Right renal cortex interstitium (tissue), 3 donors: ENCODE measurements at regions not wholly inside any gene's neighbourhood (a gene's known extent, or its start where the extent isn't known, plus 50 kb on each side); places are given as distances from the start of the nearest gene placed in this dataset.
"Not testable (repeated sequence)": the region's sequence is repeated elsewhere in the genome, so short reads cannot be mapped to it uniquely, and the experiment has no call there.

Experiments used
- DNase-seq, 3 donors: peaks; one replicate each; pipeline ENCODE4 v3.0.0-alpha.2; 2013; ENCODE audit warnings: low read depth in 3 of 3, low spot score in 2 of 3

- DNase-seq = no peak
Measured at GRCh38 chr22:22716136-22716665, 71.8 kb downstream of the GGTLC2 start.

DNA sequence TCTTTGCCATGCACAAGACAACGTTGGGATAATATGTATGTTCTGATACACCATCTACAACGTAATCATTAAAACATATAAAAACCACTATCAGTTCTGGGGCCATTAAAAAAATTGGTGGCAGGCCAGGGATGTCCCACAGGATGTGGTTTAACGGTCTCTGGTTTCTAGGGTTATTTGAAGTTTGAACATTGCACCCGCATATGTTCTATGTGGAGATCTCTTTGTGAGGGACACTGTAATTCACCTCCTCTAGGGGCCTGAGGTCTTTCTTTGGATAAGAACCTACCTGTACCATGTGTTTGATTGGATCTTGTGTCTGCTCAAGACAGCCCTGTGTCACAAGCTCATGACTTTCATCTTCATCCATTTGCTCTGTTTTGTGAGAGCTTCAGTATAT, 73.2 kb downstream of the GGTLC2 start:
- no peak for DNase-seq

- DNase-seq = peak in 1 of 3 donors; percentile 6
Measured at GRCh38 chr22:22720201-22720723, 75.8 kb downstream of the GGTLC2 start.

- no peak for DNase-seq
Measured at GRCh38 chr22:22720724-22721261, 76.4 kb downstream of the GGTLC2 start.

GRCh38 chr22:22721681-22722354, 77.4 kb downstream of the GGTLC2 start:
- peak in 1 of 3 donors; percentile 12 for DNase-seq

GRCh38 chr22:22728382-22728781, 84.0 kb downstream of the GGTLC2 start:
- no peak for DNase-seq

DNA sequence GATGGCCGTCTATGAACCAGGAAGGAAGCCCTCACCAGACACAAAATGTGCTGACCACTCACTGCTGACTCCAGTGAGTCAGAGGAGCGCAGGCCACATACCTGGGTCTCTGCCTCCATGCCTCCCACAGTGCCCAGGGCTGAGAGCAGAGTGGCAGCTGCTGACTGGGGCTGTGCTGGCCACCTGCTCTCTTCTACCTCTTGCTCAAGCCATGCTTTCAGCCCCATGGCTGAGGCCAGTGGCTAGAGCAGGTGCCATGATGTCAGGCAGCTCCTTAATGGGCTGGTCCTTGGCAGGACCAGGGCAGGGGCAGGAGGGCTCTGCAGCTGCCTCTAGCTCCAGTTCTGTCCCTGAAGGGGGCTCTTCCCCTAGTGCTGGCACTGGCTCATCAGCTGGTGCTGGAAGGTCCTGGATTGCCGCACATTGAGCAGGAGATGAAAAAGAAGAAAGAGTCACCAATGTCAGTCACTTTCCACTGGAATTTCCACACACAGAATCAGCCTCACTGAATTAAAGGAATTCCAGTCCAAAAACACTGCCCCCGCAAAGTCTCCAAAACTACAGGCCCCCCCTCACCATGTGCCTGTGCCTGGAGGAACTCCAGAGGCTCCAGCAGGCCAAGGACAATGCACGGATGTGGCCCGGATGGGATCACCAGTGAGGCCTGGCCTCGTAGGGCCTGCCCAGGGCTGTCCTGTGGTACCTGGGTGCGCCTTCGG, 86.4 kb downstream of the GGTLC2 start:
- no peak for DNase-seq

DNA sequence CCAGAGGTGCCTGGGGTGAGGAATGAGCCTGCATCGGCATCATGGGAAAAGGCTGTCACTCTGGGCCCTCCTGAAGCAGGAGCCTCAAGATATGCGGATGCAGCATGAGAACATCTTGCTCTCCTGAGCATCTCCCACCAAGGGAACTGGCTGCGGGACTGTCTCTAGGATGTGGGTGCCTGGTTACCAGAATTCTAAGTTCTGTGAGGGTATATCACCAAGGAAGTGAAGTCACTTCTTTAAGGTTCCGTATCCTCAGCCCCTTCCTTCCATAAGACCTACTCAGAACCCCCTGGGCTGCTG, 86.9 kb downstream of the GGTLC2 start:
- no peak for DNase-seq

GRCh38 chr22:22733006-22733405, 88.6 kb downstream of the GGTLC2 start:
- DNase-seq = not testable (repeated sequence)

GRCh38 chr22:22733881-22734373, 89.5 kb downstream of the GGTLC2 start:
- DNase-seq = no peak

GRCh38 chr22:22734395-22735272, 90.2 kb downstream of the GGTLC2 start:
- not testable (repeated sequence) for DNase-seq

DNA sequence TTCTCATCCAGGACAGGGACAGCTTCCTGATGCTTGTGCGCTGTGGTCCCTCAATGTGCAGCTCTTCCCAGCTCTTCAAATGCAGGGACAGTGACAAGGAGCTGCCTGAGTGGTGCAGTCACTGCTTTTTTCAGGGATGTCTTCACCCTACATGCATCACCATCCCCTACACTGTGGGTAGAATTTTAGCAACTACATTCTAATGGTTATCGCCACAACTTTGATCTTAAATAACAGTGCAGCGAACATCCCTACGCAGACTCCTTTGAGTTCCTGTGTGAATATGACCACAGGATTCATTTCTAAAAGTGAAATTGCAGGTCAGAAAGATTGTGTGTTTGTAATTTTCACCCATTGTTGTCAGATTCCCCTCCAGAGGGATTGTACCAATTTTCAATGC, 90.9 kb downstream of the GGTLC2 start:
- not testable (repeated sequence) for DNase-seq

DNA sequence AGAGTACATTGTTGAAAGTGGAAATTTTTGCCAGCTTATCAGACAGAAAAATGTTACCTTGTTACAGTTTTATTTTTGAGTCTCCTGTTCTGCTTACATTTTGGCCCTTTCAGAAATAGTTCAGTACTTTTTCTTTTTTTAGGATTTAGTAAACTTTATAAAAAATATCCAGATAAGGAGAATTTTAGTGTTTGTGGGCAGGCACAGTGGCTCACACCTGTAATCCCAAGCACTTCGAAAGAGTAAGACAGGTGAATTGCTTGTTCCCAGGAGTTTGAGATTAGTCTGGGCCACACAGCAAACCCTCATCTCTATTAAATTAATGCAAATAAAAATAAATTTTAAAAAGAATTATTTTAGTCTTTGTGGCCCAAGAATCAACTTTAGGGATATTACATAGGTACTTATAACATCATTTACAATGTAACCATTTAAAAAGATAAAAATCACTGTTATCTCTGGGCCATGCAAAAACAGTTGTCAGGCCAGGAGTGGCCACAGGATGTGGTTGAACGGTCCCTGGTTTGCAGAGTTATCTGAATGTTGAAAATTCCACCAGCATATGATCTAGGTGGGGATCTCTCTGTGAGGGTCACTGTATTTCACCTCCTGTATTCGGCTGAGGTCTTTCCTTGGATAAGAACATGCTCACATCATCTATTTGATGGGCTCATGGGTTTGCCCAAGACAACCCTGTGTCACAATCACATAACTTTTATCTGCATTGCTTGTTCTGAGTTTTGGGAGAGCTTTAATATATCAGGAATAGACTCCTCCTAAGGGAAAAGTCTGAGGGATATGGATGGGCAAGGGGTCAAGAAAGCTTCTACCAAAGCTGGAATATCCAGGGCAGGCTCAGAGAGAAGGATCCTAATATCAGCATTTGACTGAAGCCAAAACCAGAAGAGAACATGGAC, 91.5 kb downstream of the GGTLC2 start:
- DNase-seq = no peak

DNA sequence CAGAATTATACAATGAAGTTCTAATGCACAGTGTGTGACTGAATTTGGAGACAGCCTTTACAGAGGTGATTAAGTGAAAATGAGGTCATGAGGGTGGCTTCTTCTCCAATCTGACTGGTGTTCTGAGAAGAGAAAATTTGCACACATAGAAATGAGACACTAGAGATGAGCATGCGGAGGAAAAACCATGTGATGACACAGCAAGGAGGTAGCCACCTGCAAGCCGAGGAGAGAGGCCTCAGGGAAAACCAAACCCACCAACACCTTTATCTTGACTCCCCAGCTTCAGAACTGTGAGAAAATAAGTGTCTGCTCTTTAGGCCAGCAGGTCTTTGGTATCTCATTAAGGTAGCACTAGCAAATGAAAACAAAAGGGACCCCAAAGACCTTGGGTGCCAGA, 93.2 kb downstream of the GGTLC2 start:
- no peak for DNase-seq

DNA sequence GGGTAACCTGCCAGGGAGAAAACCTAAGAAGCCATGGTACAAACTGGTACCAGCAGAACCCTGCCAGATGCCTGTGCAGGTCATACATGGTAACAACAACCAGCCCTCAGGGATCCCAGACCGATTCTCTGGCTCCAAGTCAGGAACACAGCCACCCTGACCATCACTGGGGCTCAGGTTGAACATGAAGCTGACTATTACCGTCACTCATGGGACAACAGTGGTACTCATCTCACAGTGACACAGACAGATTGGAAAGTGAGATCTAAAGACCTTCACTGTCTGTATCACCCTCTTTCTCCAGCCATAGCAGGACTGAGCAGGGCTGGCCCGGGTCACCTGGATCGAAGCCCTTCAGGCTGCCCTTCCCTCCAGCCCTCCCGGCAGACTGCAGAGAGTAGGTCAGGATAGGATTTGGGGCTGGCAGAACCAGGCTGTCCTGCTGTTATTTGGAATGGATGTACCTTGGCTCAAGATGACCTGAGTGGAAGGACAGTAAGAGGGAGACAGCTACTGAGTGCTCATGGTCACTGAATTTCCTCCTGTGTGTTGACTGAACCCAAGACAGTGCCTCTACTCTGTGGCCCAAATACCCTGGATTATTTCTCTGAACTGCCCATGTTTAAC, 94.7 kb downstream of the GGTLC2 start:
- no peak for DNase-seq

GRCh38 chr22:22740560-22741276, 96.3 kb downstream of the GGTLC2 start:
- DNase-seq = no peak

DNA sequence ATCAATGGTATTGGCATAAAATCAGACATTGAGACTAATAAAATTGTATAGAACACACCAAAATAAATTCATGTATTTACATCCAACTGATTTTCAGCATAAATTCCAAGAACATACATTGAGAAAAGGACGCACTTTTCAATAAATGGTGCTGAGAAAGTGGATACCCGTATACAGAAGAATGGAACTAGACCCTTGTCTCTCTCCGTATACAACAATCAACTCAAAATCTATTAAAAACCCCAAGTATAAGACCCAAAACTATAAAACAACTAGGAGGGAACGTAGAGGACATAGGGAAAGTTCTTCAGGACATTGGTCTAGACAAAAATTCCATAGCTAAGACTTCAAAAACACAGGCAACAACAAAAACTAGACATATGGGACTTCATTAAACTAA, 97.4 kb downstream of the GGTLC2 start:
- no peak for DNase-seq

DNA sequence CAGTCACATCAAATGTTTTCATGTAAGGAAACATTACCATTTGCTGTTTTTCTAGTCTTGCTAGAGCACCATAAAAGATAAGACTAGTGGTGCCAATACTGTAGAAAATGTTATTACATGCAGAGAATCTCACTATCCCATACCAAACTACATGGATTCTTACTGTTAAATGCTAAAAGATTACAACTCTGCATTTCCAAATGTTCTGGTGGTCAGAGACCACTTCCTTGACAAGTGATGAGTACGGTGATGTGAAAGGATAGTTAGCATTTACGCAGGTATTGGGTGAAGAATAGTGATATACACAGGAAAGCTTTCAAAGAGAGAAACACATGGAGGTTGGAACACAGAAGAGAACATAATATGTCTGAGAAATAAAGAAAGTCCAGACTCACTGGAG, 98.2 kb downstream of the GGTLC2 start:
- DNase-seq = no peak
